Uterus (tissue), 3 donors: ENCODE measurements at regions not wholly inside any gene's neighbourhood (a gene's known extent, or its start where the extent isn't known, plus 50 kb on each side); places are given as distances from the start of the nearest gene placed in this dataset.

Source experiments
- DNase-seq, 2 donors: peaks; one replicate each; pipeline ENCODE4 v3.0.0-alpha.2; 2019 to 2020
- H3K27ac ChIP-seq, 2 donors: fragments of 200-600 bp; sonication (generic); 1 replicate in 1 of 2; 2 replicates in 1 of 2; pipeline ENCODE4 v1.5.1; 2016 to 2018
- H3K27me3 ChIP-seq, 2 donors: fragments of 200-600 bp; sonication (generic); one replicate each; pipeline ENCODE4 v1.5.1; 2018 to 2019; ENCODE audit warnings: control low read depth in 1 of 2
- H3K36me3 ChIP-seq, 2 donors: fragments of 200-600 bp; sonication (generic); one replicate each; pipeline ENCODE4 v1.5.1; 2019; ENCODE audit warnings: control low read depth in 1 of 2
- H3K4me1 ChIP-seq, 2 donors: fragments of 200-600 bp; sonication (generic); one replicate each; pipeline ENCODE4 v1.5.1; 2018 to 2019; ENCODE audit warnings: control low read depth in 1 of 2
- H3K4me3 ChIP-seq, 2 donors: fragments of 200-600 bp; sonication (generic); 1 replicate in 1 of 2; 2 replicates in 1 of 2; pipeline ENCODE4 v1.5.1; 2018 to 2019; ENCODE audit warnings: mild to moderate bottlenecking in 1 of 2
- H3K9me3 ChIP-seq, 2 donors: fragments of 200-600 bp; sonication (generic); one replicate each; pipeline ENCODE4 v1.5.1; 2019; ENCODE audit warnings: control low read depth in 1 of 2
- CTCF ChIP-seq, 4 experiments: fragments of 200-600 bp in 2 of 4; fragments of 450-650 bp in 2 of 4; sonication (generic) in 2 of 4; IDR thresholded peaks; one replicate each; pipeline ENCODE4 v1.5.1; 2016 to 2019; ENCODE audit warnings: antibody characterized with exemption in 4 of 4, mild to moderate bottlenecking in 2 of 4, moderate library complexity in 1 of 4
- POLR2A ChIP-seq, 2 donors: fragments of 450-650 bp; IDR thresholded peaks; one replicate each; pipeline ENCODE4 v1.6.1; 2016; ENCODE audit warnings: antibody characterized with exemption in 2 of 2, mild to moderate bottlenecking in 1 of 2, moderate library complexity in 1 of 2
- intact Hi-C: fragments of 100-400 bp; cut with DNase I; formaldehyde crosslinking; loops from one replicate; pipeline ENCODE4 v1.15.1; 2023; ENCODE audit warnings: low total_unique reads
- donor health status: DM: yes; HTN: yes; CAD: no.

- Histone ChIP-seq H3K4me3 (no peak overlapping the region), H3K27ac (no peak overlapping the region), H3K27me3 (no peaks in the 10 kb centered on the region), H3K9me3 (no peaks in the 10 kb centered on the region), H3K36me3 (no peaks in the 10 kb centered on the region), H3K4me1 (no peaks in the 10 kb centered on the region)
- intact Hi-C loops, result no loop called here
- no peak for DNase-seq
- TF ChIP-seq CTCF (IDR thresholded peaks at IDR 0.05) (no peak), POLR2A (IDR thresholded peaks at IDR 0.05) (no peak)
Observed at GRCh38 chr11:119980431-119980830, 157.5 kb downstream of the TRIM29 start.

GRCh38 chr11:119979701-119980100, 158.2 kb downstream of the TRIM29 start:
- Histone ChIP-seq H3K9me3 (no peaks in the 10 kb centered on the region), H3K36me3 (no peaks in the 10 kb centered on the region), H3K27me3 (no peaks in the 10 kb centered on the region), H3K4me1 (no peaks in the 10 kb centered on the region), H3K4me3 (no peak overlapping the region), H3K27ac (no peak overlapping the region)
- DNase-seq, result no peak
- intact Hi-C loops, result no loop called here
- TF ChIP-seq CTCF (IDR thresholded peaks at IDR 0.05) (no peak), POLR2A (IDR thresholded peaks at IDR 0.05) (no peak)

- Histone ChIP-seq H3K27me3 (no peaks in the 10 kb centered on the region), H3K4me3 (no peak overlapping the region), H3K9me3 (no peaks in the 10 kb centered on the region), H3K27ac (no peak overlapping the region), H3K36me3 (no peaks in the 10 kb centered on the region), H3K4me1 (no peaks in the 10 kb centered on the region)
- no peak for TF ChIP-seq POLR2A (IDR thresholded peaks at IDR 0.05)
- TF ChIP-seq CTCF (IDR thresholded peaks at IDR 0.05), result no peak
- intact Hi-C loops, result no loop called here
- no peak for DNase-seq
Observed at GRCh38 chr11:119978696-119979095, 159.2 kb downstream of the TRIM29 start.

- H3K27me3 ChIP-seq, result no peaks in the 10 kb centered on the region
- intact Hi-C loops, result no loop called here
- no peak overlapping the region for H3K4me3 ChIP-seq
- H3K36me3 ChIP-seq, result no peaks in the 10 kb centered on the region
- H3K4me1 ChIP-seq, result no peaks in the 10 kb centered on the region
- no peak for DNase-seq
- TF ChIP-seq CTCF (IDR thresholded peaks at IDR 0.05) (no peak), POLR2A (IDR thresholded peaks at IDR 0.05) (no peak)
- no peaks in the 10 kb centered on the region for H3K9me3 ChIP-seq
- no peak overlapping the region for H3K27ac ChIP-seq
Observed at GRCh38 chr11:119977881-119978280, 160.0 kb downstream of the TRIM29 start.

- intact Hi-C loops, result no loop called here
- H3K36me3 ChIP-seq, result no peaks in the 10 kb centered on the region
- H3K4me1 ChIP-seq, result no peaks in the 10 kb centered on the region
- no peaks in the 10 kb centered on the region for H3K27me3 ChIP-seq
- TF ChIP-seq CTCF (IDR thresholded peaks at IDR 0.05) (no peak), POLR2A (IDR thresholded peaks at IDR 0.05) (no peak)
- H3K27ac ChIP-seq, result no peak overlapping the region
- no peaks in the 10 kb centered on the region for H3K9me3 ChIP-seq
- no peak for DNase-seq
- H3K4me3 ChIP-seq, result no peak overlapping the region
Observed at GRCh38 chr11:119977561-119977860, 160.4 kb downstream of the TRIM29 start.
